ENCODE measurements at regions not wholly inside any gene's neighbourhood (a gene's known extent, or its start where the extent isn't known, plus 50 kb on each side); places are given as distances from the start of the nearest gene placed in this dataset.

DNA sequence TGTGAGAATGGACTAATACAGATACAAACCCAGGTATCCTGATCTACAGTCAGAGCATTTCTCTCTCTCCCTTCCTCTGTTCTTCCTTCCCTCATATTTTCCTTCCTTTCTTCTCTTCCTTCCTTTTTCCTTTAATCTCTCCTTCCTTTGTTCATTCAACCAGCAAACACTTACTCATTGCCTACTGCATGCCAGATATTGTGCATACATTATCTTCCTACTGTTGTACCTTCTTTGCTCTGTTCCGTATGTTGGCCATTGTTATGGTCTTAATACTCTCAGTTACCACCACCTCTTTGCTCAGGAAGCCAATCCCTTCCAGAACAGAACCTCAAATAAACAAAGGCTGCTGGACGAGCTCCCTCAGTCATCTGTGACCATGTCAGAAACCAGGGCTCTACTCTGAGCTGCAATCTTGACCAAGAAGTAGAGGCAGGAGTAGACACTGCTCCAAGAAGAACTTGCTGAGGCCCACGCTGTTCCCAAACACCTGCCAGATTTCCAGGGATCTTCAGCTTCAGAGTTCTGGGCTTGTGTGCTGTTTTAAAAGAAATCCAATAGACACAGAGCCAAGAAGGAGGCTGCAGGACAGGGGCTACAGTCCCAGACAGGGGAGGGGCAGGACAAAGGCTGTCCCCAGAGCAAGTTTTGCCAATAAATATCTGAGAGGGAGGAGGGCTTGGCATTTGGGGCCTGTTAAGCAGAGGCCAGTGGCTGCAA lies 526.7 kb upstream of the TBX3 start:
- Histone ChIP-seq H3K4me3 (no peak overlapping the region), H3K4me1 (no peaks in the 10 kb centered on the region), H3K27me3 (no peaks in the 10 kb centered on the region), H3K27ac (no peak overlapping the region), H3K9me3 (no peaks in the 10 kb centered on the region), H3K36me3 (no peaks in the 10 kb centered on the region)
- TF ChIP-seq CTCF (IDR thresholded peaks at IDR 0.05) (no peak), POLR2A (IDR thresholded peaks at IDR 0.05) (no peak)
- no peak for DNase-seq

DNA sequence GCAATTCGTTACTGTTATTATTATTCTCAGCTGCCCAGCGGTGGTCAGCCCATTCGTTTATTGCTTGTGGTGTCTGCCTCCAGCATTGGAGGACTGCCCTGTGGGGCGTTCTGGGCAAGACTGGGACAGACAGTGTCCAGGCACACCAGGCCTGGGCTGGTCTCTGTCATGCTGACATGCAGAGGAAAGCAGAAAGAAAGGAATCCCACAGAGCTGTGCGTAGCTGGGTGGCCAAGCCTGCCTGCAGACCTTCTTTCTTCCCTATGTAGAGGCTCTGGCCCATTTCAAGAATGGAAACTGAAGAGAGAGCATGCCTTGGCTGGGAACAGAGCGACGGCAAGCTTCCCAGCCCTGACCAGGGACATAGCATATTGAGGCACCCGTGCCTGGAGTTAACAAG lies 525.3 kb upstream of the TBX3 start:
- no peak for DNase-seq
- no peaks in the 10 kb centered on the region for H3K4me1 ChIP-seq
- TF ChIP-seq CTCF (IDR thresholded peaks at IDR 0.05): no peak
- no peak for TF ChIP-seq POLR2A (IDR thresholded peaks at IDR 0.05)
- no peak overlapping the region for H3K4me3 ChIP-seq
- H3K27me3 ChIP-seq: no peaks in the 10 kb centered on the region
- H3K9me3 ChIP-seq: no peaks in the 10 kb centered on the region
- H3K27ac ChIP-seq: no peak overlapping the region
- no peaks in the 10 kb centered on the region for H3K36me3 ChIP-seq

DNA sequence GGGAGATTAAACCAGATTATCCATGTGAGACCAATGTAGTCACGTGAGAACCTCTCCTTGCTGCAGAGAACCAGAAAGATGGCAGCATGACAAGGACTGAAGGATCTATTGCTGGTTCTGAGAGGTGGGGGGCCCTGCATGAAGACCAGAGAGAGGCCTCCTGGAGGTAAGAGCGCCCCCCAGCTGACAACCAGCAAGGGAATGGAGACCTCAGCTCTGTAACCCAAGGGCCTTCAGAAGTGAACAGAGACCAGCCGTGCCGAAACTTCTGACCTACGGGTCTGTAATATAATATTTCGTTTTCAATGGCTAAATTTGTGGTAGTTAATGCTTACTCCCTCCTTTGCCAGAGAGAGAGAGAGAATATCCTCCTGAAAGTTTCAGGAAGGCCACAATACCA lies 524.1 kb upstream of the TBX3 start:
- TF ChIP-seq POLR2A (IDR thresholded peaks at IDR 0.05): no peak
- TF ChIP-seq CTCF (IDR thresholded peaks at IDR 0.05): no peak
- Histone ChIP-seq H3K4me3 (no peak overlapping the region), H3K4me1 (no peaks in the 10 kb centered on the region), H3K9me3 (no peaks in the 10 kb centered on the region), H3K27me3 (no peaks in the 10 kb centered on the region), H3K36me3 (no peaks in the 10 kb centered on the region), H3K27ac (no peak overlapping the region)
- DNase-seq: no peak

DNA sequence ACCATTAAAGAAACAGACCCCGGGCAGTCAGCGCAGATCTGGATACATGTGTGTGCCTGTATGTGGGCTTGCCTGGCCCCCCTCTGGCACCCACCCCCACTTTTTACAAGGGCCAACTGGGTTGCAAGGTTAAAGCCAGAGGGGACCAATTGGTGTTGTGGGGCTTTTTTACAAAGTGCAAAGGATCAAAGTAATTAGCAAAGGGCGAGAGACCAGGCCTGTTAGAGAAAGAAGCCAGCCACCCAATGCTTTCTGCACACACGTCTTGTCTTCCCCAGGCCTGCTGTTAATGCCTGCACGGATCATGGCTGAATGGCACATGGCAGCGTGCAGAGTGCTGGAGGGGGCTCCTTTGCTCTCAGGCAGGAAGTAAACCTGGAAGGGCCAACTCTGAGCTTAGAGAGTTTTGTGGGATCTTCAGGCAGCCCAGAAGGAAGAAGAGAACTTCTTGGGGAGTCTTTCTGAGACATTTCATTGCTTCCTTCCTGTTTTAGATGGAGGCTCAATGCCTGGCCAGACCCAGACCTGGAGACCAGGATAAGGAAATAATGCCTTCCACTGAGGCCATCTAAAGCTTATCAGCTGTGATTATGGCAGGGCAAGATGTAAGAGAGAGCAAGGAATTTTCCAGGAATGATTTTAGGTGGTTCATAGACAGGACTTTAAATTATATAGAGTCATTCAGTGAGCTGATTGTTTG lies 523.4 kb upstream of the TBX3 start:
- no peak overlapping the region for H3K4me3 ChIP-seq
- DNase-seq: no peak
- TF ChIP-seq CTCF (IDR thresholded peaks at IDR 0.05): no peak
- no peak for TF ChIP-seq POLR2A (IDR thresholded peaks at IDR 0.05)

DNA sequence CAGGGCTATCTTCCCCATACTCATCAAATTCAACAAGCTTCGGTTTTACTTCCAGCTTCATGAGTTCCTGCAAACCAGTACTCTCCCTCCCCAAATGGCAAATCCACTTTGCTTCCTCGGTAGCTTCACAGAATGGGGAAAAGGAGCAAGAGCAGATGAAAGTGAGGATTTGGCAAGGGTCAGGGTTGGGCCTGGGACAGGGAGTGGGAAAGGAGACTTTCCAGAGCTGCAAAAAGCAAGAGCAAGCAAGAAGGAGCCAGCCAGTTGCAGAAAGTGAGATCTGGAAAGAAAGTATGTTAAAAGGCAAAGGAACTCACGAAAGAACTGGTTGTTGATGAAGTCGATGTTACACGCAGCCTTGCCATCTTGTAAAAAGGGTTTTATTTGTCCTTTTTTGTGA lies 522.8 kb upstream of the TBX3 start:
- no peak for TF ChIP-seq POLR2A (IDR thresholded peaks at IDR 0.05)
- TF ChIP-seq CTCF (IDR thresholded peaks at IDR 0.05): no peak
- Histone ChIP-seq H3K4me1 (no peaks in the 10 kb centered on the region), H3K27ac (no peak overlapping the region), H3K4me3 (no peak overlapping the region), H3K36me3 (no peaks in the 10 kb centered on the region), H3K9me3 (no peaks in the 10 kb centered on the region), H3K27me3 (no peaks in the 10 kb centered on the region)
- no peak for DNase-seq

More for the DNA sequence above, 523.4 kb upstream of the TBX3 start:
- H3K9me3 ChIP-seq: no peaks in the 10 kb centered on the region
- no peaks in the 10 kb centered on the region for H3K27me3 ChIP-seq
- H3K4me1 ChIP-seq: no peaks in the 10 kb centered on the region
- no peaks in the 10 kb centered on the region for H3K36me3 ChIP-seq
- H3K27ac ChIP-seq: no peak overlapping the region

Measured in Peyer's patch (tissue), 4 donors.